H1 (cell line): ENCODE measurements at regions not wholly inside any gene's neighbourhood (a gene's known extent, or its start where the extent isn't known, plus 50 kb on each side); places are given as distances from the start of the nearest gene placed in this dataset.
A peak's percentile ranks its signal among the peaks of the same experiment; 100 is the strongest.

Experiments
- CTCF ChIA-PET: fragments of 300-600 bp; sonication (Branson Sonifier 250); formaldehyde crosslinking; loops from one replicate; lab custom pipeline; 2021; ENCODE audit not compliant: partially characterized antibody; lab: Charles Lee
- POLR2A ChIA-PET: fragments of 300-600 bp; sonication (Branson Sonifier 250); formaldehyde crosslinking; loops from one replicate; lab custom pipeline; 2021; ENCODE audit warnings: inconsistent platforms; ENCODE audit not compliant: partially characterized antibody; lab: Charles Lee
- DNase-seq, 2 experiments: peaks; one replicate each; pipeline versions ENCODE4 v3.0.0 to v3.0.0-alpha.2; 2010 to 2022; ENCODE audit warnings: low spot score in 2 of 2, low read depth in 1 of 2, mixed read lengths in 1 of 2
- FAIRE-seq: peaks from 2 replicates; lab custom pipeline; 2011; peaks lifted over from hg19 to GRCh38; lab: Jason Lieb, UNC
- H2AFZ ChIP-seq: 2 replicates; pipeline ENCODE4 v1.8.1; 2012; ENCODE audit warnings: low read length, inconsistent platforms
- H2AK5ac ChIP-seq: 2 replicates; pipeline ENCODE4 v1.6.1; 2013; ENCODE audit warnings: low read depth, low read length
- H2BK120ac ChIP-seq: replicated peaks from 2 replicates; pipeline ENCODE3; 2013; ENCODE audit warnings: low read depth, low read length, inconsistent platforms
- H2BK12ac ChIP-seq: 2 replicates; pipeline ENCODE4 v1.6.1; 2013; ENCODE audit warnings: low read depth, low read length
- H2BK15ac ChIP-seq: 2 replicates; pipeline ENCODE4 v1.6.1; 2013; ENCODE audit warnings: low read length
- H2BK20ac ChIP-seq: 2 replicates; pipeline ENCODE4 v1.6.1; 2013; ENCODE audit warnings: low read length
- H2BK5ac ChIP-seq: 2 replicates; pipeline ENCODE4 v1.6.1; 2013; ENCODE audit warnings: low read depth, low read length
- H3K14ac ChIP-seq: 2 replicates; pipeline ENCODE4 v1.6.1; 2013; ENCODE audit warnings: inconsistent platforms; ENCODE audit not compliant: insufficient read length
- H3K18ac ChIP-seq: 2 replicates; pipeline ENCODE4 v1.6.1; 2013; ENCODE audit warnings: low read length; ENCODE audit errors: extremely low read depth
- H3K23ac ChIP-seq: 2 replicates; pipeline ENCODE4 v1.6.1; 2013; ENCODE audit warnings: inconsistent platforms; ENCODE audit not compliant: insufficient read length
- H3K23me2 ChIP-seq: 2 replicates; pipeline ENCODE4 v1.6.1; 2013; ENCODE audit warnings: low read depth, low read length
- H3K27ac ChIP-seq: 2 replicates; pipeline ENCODE4 v1.6.1; 2011; ENCODE audit warnings: low read depth, low read length, inconsistent platforms
- H3K27me3 ChIP-seq, 4 experiments: replicated peaks in 1 of 4; 1 replicate in 1 of 4; 2 replicates in 3 of 4; pipeline versions ENCODE4 v1.6.1 to v1.8.1; 2011 to 2013; ENCODE audit warnings: low read length in 3 of 4, mild to moderate bottlenecking in 3 of 4, inconsistent platforms in 2 of 4, mixed read lengths in 2 of 4, moderate library complexity in 1 of 4; ENCODE audit not compliant: control insufficient read depth in 3 of 4, insufficient read depth in 3 of 4; ENCODE audit errors: extremely low read depth in 1 of 4
- H3K36me3 ChIP-seq, 4 experiments: 2 replicates each; pipeline versions ENCODE4 v1.6.1 to v1.8.1; 2011 to 2013; ENCODE audit warnings: mild to moderate bottlenecking in 4 of 4, low read length in 3 of 4, moderate library complexity in 2 of 4, control low read depth in 1 of 4, inconsistent platforms in 1 of 4; ENCODE audit not compliant: insufficient read depth in 4 of 4, control insufficient read depth in 2 of 4
- H3K4ac ChIP-seq: replicated peaks from 2 replicates; pipeline ENCODE3; 2013; ENCODE audit warnings: low read length, low read depth, mixed read lengths, inconsistent platforms; ENCODE audit not compliant: insufficient read length
- H3K4me1 ChIP-seq, 4 experiments: replicated peaks in 1 of 4; 1 replicate in 1 of 4; 2 replicates in 3 of 4; pipeline versions ENCODE4 v1.6.1 to v1.8.1; 2011 to 2013; ENCODE audit warnings: low read length in 3 of 4, inconsistent platforms in 2 of 4, mixed read lengths in 1 of 4; ENCODE audit not compliant: insufficient read depth in 4 of 4, control insufficient read depth in 3 of 4
- H3K4me2 ChIP-seq, 2 experiments: 2 replicates each; pipeline versions ENCODE4 v1.6.1 to v1.8.1; 2011 to 2013; ENCODE audit warnings: low read depth in 2 of 2, low read length in 2 of 2, control low read depth in 1 of 2, inconsistent platforms in 1 of 2, mild to moderate bottlenecking in 1 of 2; ENCODE audit not compliant: insufficient read depth in 1 of 2
- H3K4me3 ChIP-seq, 4 experiments: fragments of 200-600, 300-600 bp in 1 of 4; sonication (generic), shearing (Covaris generic), sonication (Bioruptor Twin) in 1 of 4; 2 replicates each; pipeline versions ENCODE4 v1.5.1 to v1.8.1; 2011 to 2016; ENCODE audit warnings: low read length in 4 of 4, low read depth in 3 of 4, control low read depth in 2 of 4, inconsistent platforms in 2 of 4, mild to moderate bottlenecking in 2 of 4, mixed read lengths in 1 of 4, moderate library complexity in 1 of 4; ENCODE audit not compliant: insufficient read depth in 2 of 4; ENCODE audit errors: extremely low read depth in 1 of 4
- H3K56ac ChIP-seq: replicated peaks from 2 replicates; pipeline ENCODE3; 2013; ENCODE audit warnings: low read depth, mild to moderate bottlenecking, mixed read lengths, low read length, inconsistent platforms; ENCODE audit not compliant: insufficient read length
- H3K79me1 ChIP-seq: 2 replicates; pipeline ENCODE4 v1.6.1; 2013; ENCODE audit warnings: low read depth, low read length, control low read depth
- H3K79me2 ChIP-seq, 2 experiments: 2 replicates each; pipeline versions ENCODE4 v1.6.1 to v1.8.1; 2012 to 2013; ENCODE audit warnings: low read length in 2 of 2, mild to moderate bottlenecking in 2 of 2, inconsistent platforms in 1 of 2; ENCODE audit not compliant: insufficient read depth in 2 of 2, control insufficient read depth in 1 of 2
- H3K9ac ChIP-seq, 4 experiments: replicated peaks in 1 of 4; 1 replicate in 1 of 4; 2 replicates in 3 of 4; pipeline versions ENCODE4 v1.6.1 to v1.8.1; 2011 to 2013; ENCODE audit warnings: low read depth in 3 of 4, low read length in 3 of 4, control low read depth in 2 of 4, mild to moderate bottlenecking in 2 of 4, moderate library complexity in 2 of 4, inconsistent platforms in 1 of 4; ENCODE audit errors: extremely low read depth in 1 of 4
- H3K9me3 ChIP-seq, 2 experiments: 2 replicates each; pipeline versions ENCODE4 v1.6.1 to v1.8.1; 2012 to 2013; ENCODE audit warnings: mild to moderate bottlenecking in 2 of 2, moderate library complexity in 2 of 2, control low read depth in 1 of 2, inconsistent platforms in 1 of 2, low read depth in 1 of 2, low read length in 1 of 2, mixed read lengths in 1 of 2; ENCODE audit not compliant: insufficient read depth in 2 of 2
- H4K20me1 ChIP-seq, 2 experiments: replicated peaks in 1 of 2; 2 replicates each; pipeline versions ENCODE3 to v1.8.1; 2011 to 2013; ENCODE audit warnings: inconsistent platforms in 2 of 2, low read length in 2 of 2, mild to moderate bottlenecking in 1 of 2; ENCODE audit not compliant: insufficient read depth in 2 of 2, control insufficient read depth in 1 of 2
- H4K5ac ChIP-seq: 2 replicates; pipeline ENCODE4 v1.6.1; 2013; ENCODE audit warnings: low read length, low read depth, mixed read lengths, inconsistent platforms; ENCODE audit not compliant: insufficient read length
- H4K8ac ChIP-seq: 2 replicates; pipeline ENCODE4 v1.8.0; 2013; ENCODE audit warnings: mild to moderate bottlenecking, moderate library complexity, low read length, inconsistent platforms; ENCODE audit not compliant: insufficient read depth; ENCODE audit errors: extremely low read depth
- H4K91ac ChIP-seq: replicated peaks from 2 replicates; pipeline ENCODE3; 2013; ENCODE audit warnings: low read length, mixed read lengths, inconsistent platforms; ENCODE audit not compliant: insufficient read length
- BACH1 ChIP-seq: IDR thresholded peaks from 2 replicates; pipeline ENCODE4 v1.6.1; 2012; ENCODE audit warnings: low read length, improper control_type of control experiment
- KDM1A ChIP-seq: fragments of 200-600, 300-600 bp; sonication (generic); IDR thresholded peaks from 2 replicates; pipeline ENCODE4 v1.7.1; 2016; ENCODE audit warnings: mild to moderate bottlenecking, low read length, borderline replicate concordance
- MAFK ChIP-seq: IDR thresholded peaks from 2 replicates; pipeline ENCODE4 v1.6.1; 2012; ENCODE audit warnings: low read depth, mild to moderate bottlenecking, improper control_type of control experiment, low read length
- WGBS, 2 experiments: shearing (Covaris generic) in 1 of 2; methylation state at CpG; one replicate each; pipeline versions ENCODE4 v1.1.6 to v1.1.7; 2013 to 2015; ENCODE audit warnings: low lambda C conversion rate in 2 of 2, mixed read lengths in 2 of 2, inconsistent platforms in 1 of 2, low coverage in 1 of 2, missing lambda C conversion rate in 1 of 2; ENCODE audit not compliant: insufficient replicate concordance in 2 of 2, insufficient coverage in 1 of 2, insufficient read length in 1 of 2; ENCODE audit errors: extremely low coverage in 1 of 2, missing lambda C conversion rate in 1 of 2; 5-methylcytosine and 5-hydroxymethylcytosine counted together

- WGBS, 2 experiments = 80% methylated on average over 3 of the region's 3 CpGs; no CpG with 5 or more reads in 1 of the 2 experiments
- DNase-seq (no peak), FAIRE-seq (peak; percentile 73)
- Histone ChIP-seq H2BK12ac (peak overlapping the region; percentile 78; the same call in 1 of the 2 replicates), H3K14ac (no peak overlapping the region), H3K79me2 (no peaks in the 10 kb centered on the region), H3K79me1 (no peaks in the 10 kb centered on the region), H3K56ac (no peak overlapping the region), H4K91ac (peak overlapping the region; percentile 25), H3K4me3 (no peak overlapping the region), H3K36me3 (no peaks in the 10 kb centered on the region), H4K8ac (no peak overlapping the region), H2BK15ac (no peak overlapping the region), H3K23ac (no peak overlapping the region), H4K5ac (no peak overlapping the region), H2AFZ (peak overlapping the region; percentile 89; the same call in 1 of the 2 replicates), H4K20me1 (no peaks in the 10 kb centered on the region), H2BK120ac (peak overlapping the region; percentile 7), H3K18ac (no peak overlapping the region), H3K23me2 (no peaks in the 10 kb centered on the region), H3K4me2 (peak overlapping the region in 1 of 2 experiments; percentile 19; a peak in 1 of 4 replicates), H2BK20ac (no peak overlapping the region), H3K9me3 (no peaks in the 10 kb centered on the region), H3K4ac (no peak overlapping the region), H2AK5ac (no peak overlapping the region), H2BK5ac (no peak overlapping the region), H3K9ac (no peak overlapping the region), H3K27ac (no peak overlapping the region), H3K27me3 (no peaks in the 10 kb centered on the region), H3K4me1 (peaks cover 0 to 5% (median 2%) of the 10 kb centered on the region in 4 experiments; a peak in 3 of 7 replicates)
- TF ChIP-seq BACH1 = peak; percentile 99
- TF ChIP-seq MAFK = peak; percentile 95
- TF ChIP-seq KDM1A = no peak
- ChIA-PET CTCF (interaction anchor here (1.0 kb wide), 1 partner anchor 108 kb away, joined by 3 read pairs; no protein-coding TSS in a partner anchor), POLR2A (no interaction called here)
These were observed 679.8 kb upstream of the KIF2B start for GRCh38 chr17:53142890-53143289.
